ENCODE measurements at regions not wholly inside any gene's neighbourhood (a gene's known extent, or its start where the extent isn't known, plus 50 kb on each side); places are given as distances from the start of the nearest gene placed in this dataset.

DNA sequence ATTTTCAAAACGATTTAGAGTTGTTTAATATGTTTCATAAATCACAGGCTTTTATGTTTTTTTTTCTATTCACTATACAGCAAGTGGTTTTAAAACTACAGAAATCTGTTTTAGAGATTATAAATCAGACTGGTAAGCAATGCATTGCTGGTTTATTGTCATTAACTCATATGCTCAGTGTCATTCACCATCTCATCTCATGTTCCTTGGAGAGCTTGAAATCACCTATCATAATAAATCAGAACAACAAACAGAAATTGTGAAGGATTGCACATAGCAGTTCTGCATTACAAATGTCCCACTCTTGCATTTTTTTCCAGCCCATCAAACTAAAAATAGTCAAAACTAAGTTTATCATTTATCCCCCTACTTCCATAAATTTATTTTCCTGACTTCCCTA is 470.8 kb downstream of the FSCB start:
- H3K27me3 Mint-ChIP-seq (ENCODE audit: low read depth, poor library complexity), result no peaks in the 10 kb centered on the region
- TF ChIP-seq, protein P1, sequence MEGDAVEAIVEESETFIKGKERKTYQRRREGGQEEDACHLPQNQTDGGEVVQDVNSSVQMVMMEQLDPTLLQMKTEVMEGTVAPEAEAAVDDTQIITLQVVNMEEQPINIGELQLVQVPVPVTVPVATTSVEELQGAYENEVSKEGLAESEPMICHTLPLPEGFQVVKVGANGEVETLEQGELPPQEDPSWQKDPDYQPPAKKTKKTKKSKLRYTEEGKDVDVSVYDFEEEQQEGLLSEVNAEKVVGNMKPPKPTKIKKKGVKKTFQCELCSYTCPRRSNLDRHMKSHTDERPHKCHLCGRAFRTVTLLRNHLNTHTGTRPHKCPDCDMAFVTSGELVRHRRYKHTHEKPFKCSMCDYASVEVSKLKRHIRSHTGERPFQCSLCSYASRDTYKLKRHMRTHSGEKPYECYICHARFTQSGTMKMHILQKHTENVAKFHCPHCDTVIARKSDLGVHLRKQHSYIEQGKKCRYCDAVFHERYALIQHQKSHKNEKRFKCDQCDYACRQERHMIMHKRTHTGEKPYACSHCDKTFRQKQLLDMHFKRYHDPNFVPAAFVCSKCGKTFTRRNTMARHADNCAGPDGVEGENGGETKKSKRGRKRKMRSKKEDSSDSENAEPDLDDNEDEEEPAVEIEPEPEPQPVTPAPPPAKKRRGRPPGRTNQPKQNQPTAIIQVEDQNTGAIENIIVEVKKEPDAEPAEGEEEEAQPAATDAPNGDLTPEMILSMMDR (IDR thresholded peaks at IDR 0.05), result no peak
- DNase-seq, result no peak
- H3K4me3 Mint-ChIP-seq, result no peak overlapping the region
- peaks cover 26% of the 10 kb centered on the region for H3K9me3 Mint-ChIP-seq
- no peak overlapping the region for H3K27ac Mint-ChIP-seq
- no peaks in the 10 kb centered on the region for H3K4me1 Mint-ChIP-seq
- H3K36me3 Mint-ChIP-seq (ENCODE audit: low read depth), result no peaks in the 10 kb centered on the region

DNA sequence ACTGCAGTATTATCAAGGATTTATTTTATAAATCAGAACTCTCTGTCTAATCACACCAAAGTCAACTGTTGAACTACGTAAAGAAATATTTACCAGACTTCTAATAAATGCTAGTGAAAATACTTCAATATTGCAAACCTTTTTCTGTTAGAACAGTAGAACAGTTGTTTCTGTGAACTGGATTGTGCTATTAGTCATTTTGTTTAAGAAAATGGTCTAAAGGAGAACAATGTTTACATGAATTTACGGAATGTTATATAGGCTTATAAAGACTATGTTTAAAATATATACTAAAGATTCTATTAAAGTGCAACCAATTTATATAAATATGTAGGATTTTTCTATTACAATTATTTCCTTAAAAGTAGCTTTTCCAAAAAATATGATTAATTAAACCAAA is 471.4 kb downstream of the FSCB start:
- DNase-seq, result no peak
- no peaks in the 10 kb centered on the region for H3K36me3 Mint-ChIP-seq (ENCODE audit: low read depth)
- no peak overlapping the region for H3K27ac Mint-ChIP-seq
- TF ChIP-seq, protein P1 (IDR thresholded peaks at IDR 0.05), result no peak
- H3K9me3 Mint-ChIP-seq, result peaks cover 26% of the 10 kb centered on the region
- no peak overlapping the region for H3K4me3 Mint-ChIP-seq
- H3K27me3 Mint-ChIP-seq (ENCODE audit: low read depth, poor library complexity), result no peaks in the 10 kb centered on the region
- H3K4me1 Mint-ChIP-seq, result no peaks in the 10 kb centered on the region

DNA sequence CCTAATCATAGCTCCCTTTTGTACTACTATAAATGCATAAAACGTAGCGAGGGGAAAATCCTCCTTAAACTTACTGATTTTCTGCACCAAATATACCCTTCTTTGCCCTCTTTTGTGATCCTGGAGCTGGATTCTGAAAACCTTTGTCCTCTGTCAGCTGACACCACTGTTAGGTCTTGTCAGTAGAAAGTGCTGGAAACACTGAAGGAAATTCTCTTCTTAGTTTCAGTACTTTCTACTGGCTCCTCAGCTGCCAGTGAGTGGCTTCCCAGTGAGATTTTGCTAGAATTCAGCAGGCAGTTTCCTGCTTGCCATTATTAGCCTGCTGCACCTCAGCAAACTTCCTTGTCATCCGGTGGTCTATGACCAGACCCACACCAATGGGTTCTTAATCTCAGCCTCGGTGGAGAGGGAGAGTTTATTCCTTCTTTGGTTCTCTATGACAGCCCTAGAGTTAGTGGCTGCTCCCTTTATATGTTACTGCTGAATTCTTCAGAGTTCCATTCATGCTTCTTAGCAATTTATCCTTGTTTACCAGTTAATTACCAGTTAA is 476.2 kb downstream of the FSCB start:
- no peaks in the 10 kb centered on the region for H3K36me3 Mint-ChIP-seq (ENCODE audit: low read depth)
- H3K27me3 Mint-ChIP-seq (ENCODE audit: low read depth, poor library complexity), result no peaks in the 10 kb centered on the region
- no peak for DNase-seq
- no peaks in the 10 kb centered on the region for H3K9me3 Mint-ChIP-seq
- H3K4me3 Mint-ChIP-seq, result no peak overlapping the region
- H3K4me1 Mint-ChIP-seq, result no peaks in the 10 kb centered on the region
- no peak overlapping the region for H3K27ac Mint-ChIP-seq
- TF ChIP-seq, protein P1 (IDR thresholded peaks at IDR 0.05), result no peak

DNA sequence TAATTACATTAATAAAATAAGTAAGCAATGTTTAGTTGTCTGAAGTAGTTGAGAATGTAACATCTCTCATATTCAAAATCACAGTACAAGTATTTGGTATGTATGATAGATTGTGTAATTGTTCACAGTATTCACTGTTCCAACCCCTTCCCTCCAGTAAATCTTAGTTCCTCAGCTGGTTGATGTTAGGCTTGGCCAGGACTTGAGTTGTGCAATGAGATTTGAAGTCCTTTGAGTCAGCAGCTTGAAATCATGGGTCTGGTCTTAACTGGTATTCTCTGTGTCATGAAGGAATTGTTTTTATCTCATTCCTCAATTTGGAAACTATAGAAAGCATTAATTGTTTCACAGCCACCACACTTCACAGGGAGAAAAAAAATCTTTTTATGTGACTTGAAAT is 477.1 kb downstream of the FSCB start:
- H3K36me3 Mint-ChIP-seq (ENCODE audit: low read depth), result no peaks in the 10 kb centered on the region
- H3K4me3 Mint-ChIP-seq, result no peak overlapping the region
- no peaks in the 10 kb centered on the region for H3K9me3 Mint-ChIP-seq
- TF ChIP-seq, protein P1 (IDR thresholded peaks at IDR 0.05), result no peak
- no peak for DNase-seq
- no peak overlapping the region for H3K27ac Mint-ChIP-seq
- H3K4me1 Mint-ChIP-seq, result no peaks in the 10 kb centered on the region
- H3K27me3 Mint-ChIP-seq (ENCODE audit: low read depth, poor library complexity), result no peaks in the 10 kb centered on the region

DNA sequence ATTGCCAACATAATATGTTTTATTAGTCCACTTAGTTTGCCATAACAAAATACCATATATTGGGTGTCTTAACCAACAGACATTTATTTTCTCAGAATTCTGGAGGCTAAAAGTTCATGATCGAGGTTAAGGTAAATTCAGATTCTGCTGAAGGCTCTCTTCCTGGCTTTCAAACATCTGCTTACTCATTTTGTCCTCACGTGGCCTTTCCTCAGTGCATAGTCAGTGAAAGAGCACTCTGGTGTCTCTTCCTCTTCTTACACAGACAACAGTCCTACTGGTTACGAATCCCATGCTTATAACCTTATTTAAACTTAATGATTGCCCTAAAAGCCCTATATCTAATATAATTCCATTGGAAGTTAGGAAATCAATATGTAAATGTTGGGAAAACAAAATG is 479.7 kb downstream of the FSCB start:
- Mint-ChIP-seq H3K27ac (no peak overlapping the region), H3K9me3 (peaks cover 5% of the 10 kb centered on the region), H3K4me3 (no peak overlapping the region), H3K4me1 (no peaks in the 10 kb centered on the region), H3K36me3 (ENCODE audit: low read depth) (no peaks in the 10 kb centered on the region), H3K27me3 (ENCODE audit: low read depth, poor library complexity) (no peaks in the 10 kb centered on the region)
- TF ChIP-seq, protein P1 (IDR thresholded peaks at IDR 0.05), result no peak
- no peak for DNase-seq

DNA sequence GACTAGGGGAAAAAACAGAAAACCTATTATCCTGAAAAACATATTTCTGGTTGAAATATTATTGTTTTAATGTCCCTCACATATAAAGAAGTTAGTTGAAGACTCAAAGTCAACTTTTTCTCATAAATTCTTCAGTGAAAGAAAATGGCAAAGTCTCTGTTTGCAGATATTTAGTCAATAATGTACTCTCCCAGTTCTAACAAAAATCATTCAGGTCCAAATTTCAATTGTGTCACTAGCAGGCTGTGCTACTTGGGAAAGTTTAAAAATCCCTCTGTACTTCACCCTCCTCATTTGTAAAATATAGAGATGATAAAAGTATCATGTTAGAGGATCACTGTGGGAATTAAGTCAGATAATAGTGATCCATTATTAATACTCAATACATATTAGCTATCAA is 496.5 kb downstream of the FSCB start:
- Mint-ChIP-seq H3K27ac (no peak overlapping the region), H3K4me1 (no peaks in the 10 kb centered on the region), H3K4me3 (no peak overlapping the region), H3K36me3 (ENCODE audit: low read depth) (no peaks in the 10 kb centered on the region), H3K9me3 (no peaks in the 10 kb centered on the region), H3K27me3 (ENCODE audit: low read depth, poor library complexity) (peaks cover 3% of the 10 kb centered on the region)
- TF ChIP-seq, protein P1 (IDR thresholded peaks at IDR 0.05), result no peak
- DNase-seq, result no peak

Measured in nephron progenitor cell (in vitro differentiated cells).